ENCODE measurements at regions not wholly inside any gene's neighbourhood (a gene's known extent, or its start where the extent isn't known, plus 50 kb on each side); places are given as distances from the start of the nearest gene placed in this dataset.

DNA sequence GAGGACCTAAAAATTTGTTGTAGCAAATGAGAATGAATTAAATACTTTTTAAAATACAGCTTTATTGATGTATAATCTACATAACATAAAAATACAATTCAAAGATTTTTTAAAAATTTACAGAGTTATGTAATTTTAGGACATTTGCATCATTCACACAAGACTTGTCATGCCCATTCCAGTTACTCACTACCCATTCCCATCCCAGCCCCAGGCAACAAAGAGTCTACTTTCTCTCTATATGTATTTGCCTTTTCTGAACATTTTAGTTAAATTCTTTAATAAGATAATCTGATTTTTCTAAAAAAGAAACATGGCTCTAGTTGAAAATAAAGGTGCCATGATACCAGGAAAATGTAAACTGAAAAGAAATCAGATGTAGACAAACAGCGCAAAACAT lies 354.2 kb downstream of the PMP22 start:
- H3K27me3 Mint-ChIP-seq: no peaks in the 10 kb centered on the region
- peaks cover 1% of the 10 kb centered on the region for H3K36me3 Mint-ChIP-seq (ENCODE audit: insufficient read depth)
- no peak overlapping the region for H3K27ac Mint-ChIP-seq
- H3K9me3 Mint-ChIP-seq (ENCODE audit: low read depth): peaks cover 11% of the 10 kb centered on the region
- H3K4me3 Mint-ChIP-seq (ENCODE audit: low read depth): no peak overlapping the region
- no peaks in the 10 kb centered on the region for H3K4me1 Mint-ChIP-seq (ENCODE audit: low read depth)
- TF ChIP-seq CTCF (IDR thresholded peaks at IDR 0.05; ENCODE audit: unreplicated experiment): no peak
- DNase-seq (ENCODE audit: low spot score, unreplicated experiment): no peak

GRCh38 chr17:14904386-14904785 lies 360.7 kb downstream of the PMP22 start:
- TF ChIP-seq CTCF (IDR thresholded peaks at IDR 0.05; ENCODE audit: unreplicated experiment): no peak
- DNase-seq (ENCODE audit: low spot score, unreplicated experiment): no peak
- no peaks in the 10 kb centered on the region for H3K36me3 Mint-ChIP-seq (ENCODE audit: insufficient read depth)
- H3K9me3 Mint-ChIP-seq (ENCODE audit: low read depth): no peaks in the 10 kb centered on the region
- no peak overlapping the region for H3K4me3 Mint-ChIP-seq (ENCODE audit: low read depth)
- H3K27ac Mint-ChIP-seq: no peak overlapping the region
- H3K27me3 Mint-ChIP-seq: peaks cover 4% of the 10 kb centered on the region
- peaks cover 22% of the 10 kb centered on the region for H3K4me1 Mint-ChIP-seq (ENCODE audit: low read depth)

- DNase-seq (ENCODE audit: low spot score, unreplicated experiment): no peak
- H3K4me1 Mint-ChIP-seq (ENCODE audit: low read depth): peaks cover 22% of the 10 kb centered on the region
- H3K4me3 Mint-ChIP-seq (ENCODE audit: low read depth): no peak overlapping the region
These were observed 361.3 kb downstream of the PMP22 start for GRCh38 chr17:14903854-14904253.

DNA sequence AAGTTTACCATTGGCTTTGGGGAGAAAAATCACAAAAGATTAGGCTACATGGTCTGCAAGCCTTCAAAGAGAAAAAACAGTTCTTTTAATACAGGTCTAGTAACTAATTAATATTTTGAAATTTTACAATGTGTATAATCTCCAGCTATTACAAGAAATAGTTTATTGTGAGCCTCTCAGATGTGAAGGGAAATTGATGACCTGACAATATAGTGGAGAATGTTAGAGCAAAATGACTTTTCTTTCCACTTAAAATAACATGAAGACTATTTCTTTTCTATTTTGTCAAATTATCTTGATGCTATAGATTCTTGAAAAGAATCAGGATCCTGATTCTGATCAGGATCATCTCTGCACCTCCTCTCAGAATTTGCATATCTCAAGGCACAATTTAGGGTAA lies 362.3 kb downstream of the PMP22 start:
- Mint-ChIP-seq H3K27ac (no peak overlapping the region), H3K27me3 (peaks cover 4% of the 10 kb centered on the region), H3K36me3 (ENCODE audit: insufficient read depth) (no peaks in the 10 kb centered on the region), H3K9me3 (ENCODE audit: low read depth) (peaks cover 8% of the 10 kb centered on the region), H3K4me1 (ENCODE audit: low read depth) (peaks cover 22% of the 10 kb centered on the region), H3K4me3 (ENCODE audit: low read depth) (no peak overlapping the region)
- no peak for DNase-seq (ENCODE audit: low spot score, unreplicated experiment)
- no peak for TF ChIP-seq CTCF (IDR thresholded peaks at IDR 0.05; ENCODE audit: unreplicated experiment)

More at GRCh38 chr17:14903854-14904253, 361.3 kb downstream of the PMP22 start:
- no peak for TF ChIP-seq CTCF (IDR thresholded peaks at IDR 0.05; ENCODE audit: unreplicated experiment)
- Mint-ChIP-seq H3K27ac (no peak overlapping the region), H3K9me3 (ENCODE audit: low read depth) (peaks cover under 1% of the 10 kb centered on the region), H3K27me3 (peaks cover 4% of the 10 kb centered on the region), H3K36me3 (ENCODE audit: insufficient read depth) (no peaks in the 10 kb centered on the region)

- no peak overlapping the region for H3K27ac Mint-ChIP-seq
- peaks cover 22% of the 10 kb centered on the region for H3K4me1 Mint-ChIP-seq (ENCODE audit: low read depth)
- no peak for DNase-seq (ENCODE audit: low spot score, unreplicated experiment)
- TF ChIP-seq CTCF (IDR thresholded peaks at IDR 0.05; ENCODE audit: unreplicated experiment): no peak
- no peaks in the 10 kb centered on the region for H3K36me3 Mint-ChIP-seq (ENCODE audit: insufficient read depth)
- no peak overlapping the region for H3K4me3 Mint-ChIP-seq (ENCODE audit: low read depth)
- H3K9me3 Mint-ChIP-seq (ENCODE audit: low read depth): peaks cover 8% of the 10 kb centered on the region
- H3K27me3 Mint-ChIP-seq: peaks cover 4% of the 10 kb centered on the region
These were observed 362.8 kb downstream of the PMP22 start for GRCh38 chr17:14902297-14902696.
